D721Med (cell line): ENCODE measurements at regions not wholly inside any gene's neighbourhood (a gene's known extent, or its start where the extent isn't known, plus 50 kb on each side); places are given as distances from the start of the nearest gene placed in this dataset.
"Not testable (repeated sequence)": the region's sequence is repeated elsewhere in the genome, so short reads cannot be mapped to it uniquely, and the experiment has no call there.

Source experiments
- DNase-seq: peaks from one replicate; pipeline ENCODE4 v3.0.0; 2011; ENCODE audit warnings: low spot score; ENCODE audit not compliant: insufficient read length
- FAIRE-seq: peaks from 2 replicates; lab custom pipeline; 2011; peaks lifted over from hg19 to GRCh38; lab: Jason Lieb, UNC
- CTCF ChIP-seq: IDR thresholded peaks from 2 replicates; pipeline ENCODE4 v1.5.1; 2012; ENCODE audit warnings: mild to moderate bottlenecking, control low read depth; ENCODE audit not compliant: insufficient read depth; ENCODE audit errors: missing control alignments

- FAIRE-seq (no peak), DNase-seq (no peak)
- no peak for TF ChIP-seq CTCF
Measured at GRCh38 chr6:167558246-167559177, 233.6 kb downstream of the TTLL2 start.

GRCh38 chr6:167559675-167560479 lies 235.0 kb downstream of the TTLL2 start:
- FAIRE-seq: no peak
- no peak for DNase-seq
- no peak for TF ChIP-seq CTCF

GRCh38 chr6:167560673-167561569 lies 236.0 kb downstream of the TTLL2 start:
- no peak for FAIRE-seq

GRCh38 chr6:167562862-167563261 lies 238.0 kb downstream of the TTLL2 start:
- DNase-seq, FAIRE-seq: not testable (repeated sequence)

More at GRCh38 chr6:167560673-167561569, 236.0 kb downstream of the TTLL2 start:
- TF ChIP-seq CTCF: no peak
- no peak for DNase-seq

- FAIRE-seq (no peak), DNase-seq (no peak)
- TF ChIP-seq CTCF: no peak
Measured at GRCh38 chr6:167564416-167565250, 239.7 kb downstream of the TTLL2 start.

GRCh38 chr6:167565388-167565787 lies 240.5 kb downstream of the TTLL2 start:
- no peak for TF ChIP-seq CTCF
- FAIRE-seq (no peak), DNase-seq (no peak)
